HL-60 (cell line): ENCODE measurements at regions not wholly inside any gene's neighbourhood (a gene's known extent, or its start where the extent isn't known, plus 50 kb on each side); places are given as distances from the start of the nearest gene placed in this dataset.
"Not testable (repeated sequence)": the region's sequence is repeated elsewhere in the genome, so short reads cannot be mapped to it uniquely, and the experiment has no call there.

Source experiments
- DNase-seq, 2 experiments: peaks; one replicate each; pipeline ENCODE4 v3.0.0-alpha.2; 2010 to 2020; ENCODE audit warnings: low read depth in 1 of 2, low spot score in 1 of 2
- H3K27ac ChIP-seq: fragments of 250-450 bp; sonication (Bioruptor Pico); replicated peaks from 2 replicates; pipeline ENCODE4 v1.5.1; 2020; ENCODE audit warnings: mild to moderate bottlenecking, moderate library complexity
- H3K27me3 ChIP-seq: fragments of 250-450 bp; sonication (Bioruptor Pico); 2 replicates; pipeline ENCODE4 v1.5.1; 2021; ENCODE audit warnings: mild to moderate bottlenecking, moderate library complexity; ENCODE audit not compliant: insufficient read depth, poor library complexity, severe bottlenecking
- H3K4me3 ChIP-seq: replicated peaks from 2 replicates; pipeline ENCODE4 v1.5.1; 2011; ENCODE audit warnings: mild to moderate bottlenecking, control low read depth, low read length; ENCODE audit not compliant: insufficient read depth
- CTCF ChIP-seq: IDR thresholded peaks from one replicate; pipeline ENCODE4 v1.5.1; 2011; ENCODE audit warnings: low read length, control low read depth, inconsistent platforms; ENCODE audit not compliant: insufficient read depth
- GABPA ChIP-seq: IDR thresholded peaks from 2 replicates; pipeline ENCODE4 v1.6.1; 2012; ENCODE audit warnings: low read depth
- POLR2AphosphoS5 ChIP-seq: IDR thresholded peaks from 2 replicates; pipeline ENCODE4 v1.6.1; 2012; ENCODE audit warnings: low read depth
- REST ChIP-seq: IDR thresholded peaks from 2 replicates; pipeline ENCODE4 v1.6.1; 2012; ENCODE audit warnings: low read depth; ENCODE audit not compliant: insufficient replicate concordance
- SPI1 ChIP-seq: IDR thresholded peaks from 2 replicates; pipeline ENCODE4 v1.6.1; 2012; ENCODE audit warnings: low read depth, mild to moderate bottlenecking, borderline replicate concordance

GRCh38 chr3:5606884-5607472 is 419.5 kb downstream of the EDEM1 start:
- DNase-seq, result no peak

GRCh38 chr3:5607581-5607980 is 420.1 kb downstream of the EDEM1 start:
- H3K27me3 ChIP-seq, result no peaks in the 10 kb centered on the region
- DNase-seq, result no peak
- TF ChIP-seq REST, result no peak
- TF ChIP-seq SPI1, result no peak
- TF ChIP-seq POLR2AphosphoS5, result no peak
- TF ChIP-seq GABPA, result no peak
- TF ChIP-seq CTCF, result no peak
- H3K27ac ChIP-seq, result no peak overlapping the region
- no peak overlapping the region for H3K4me3 ChIP-seq

More at GRCh38 chr3:5606884-5607472, 419.5 kb downstream of the EDEM1 start:
- TF ChIP-seq REST (no peak), SPI1 (no peak)
- Histone ChIP-seq H3K4me3 (no peak overlapping the region), H3K27ac (no peak overlapping the region), H3K27me3 (no peaks in the 10 kb centered on the region)

GRCh38 chr3:5608971-5609370 is 421.5 kb downstream of the EDEM1 start:
- not testable (repeated sequence) for DNase-seq, H3K27me3 ChIP-seq

GRCh38 chr3:5613599-5613998 is 426.1 kb downstream of the EDEM1 start:
- no peak overlapping the region for H3K27ac ChIP-seq
- H3K4me3 ChIP-seq, result no peak overlapping the region
- DNase-seq, result no peak
- H3K27me3 ChIP-seq, result peaks cover 2% of the 10 kb centered on the region
- no peak for TF ChIP-seq POLR2AphosphoS5
- no peak for TF ChIP-seq CTCF
- TF ChIP-seq SPI1, result no peak
- no peak for TF ChIP-seq REST
- TF ChIP-seq GABPA, result no peak

More at GRCh38 chr3:5608971-5609370, 421.5 kb downstream of the EDEM1 start:
- H3K4me3 ChIP-seq, H3K27ac ChIP-seq: not testable (repeated sequence)
